Epithelial cell of esophagus (primary cell): ENCODE measurements at regions not wholly inside any gene's neighbourhood (a gene's known extent, or its start where the extent isn't known, plus 50 kb on each side); places are given as distances from the start of the nearest gene placed in this dataset.
A peak's percentile ranks its signal among the peaks of the same experiment; 100 is the strongest.

Experiments
- DNase-seq: peaks from one replicate; pipeline ENCODE4 v3.0.0; 2010; ENCODE audit warnings: low read depth
- H3K4me3 ChIP-seq: 2 replicates; pipeline ENCODE4 v1.5.1; 2011; ENCODE audit warnings: mild to moderate bottlenecking, low read length, control low read depth
- TF ChIP-seq, protein P1 (sequence below): IDR thresholded peaks from 2 replicates; pipeline ENCODE4 v1.5.1; 2011; ENCODE audit warnings: low read depth, mild to moderate bottlenecking, low read length, control low read depth, inconsistent platforms; ENCODE audit not compliant: insufficient read depth; ENCODE audit errors: missing control alignments

DNA sequence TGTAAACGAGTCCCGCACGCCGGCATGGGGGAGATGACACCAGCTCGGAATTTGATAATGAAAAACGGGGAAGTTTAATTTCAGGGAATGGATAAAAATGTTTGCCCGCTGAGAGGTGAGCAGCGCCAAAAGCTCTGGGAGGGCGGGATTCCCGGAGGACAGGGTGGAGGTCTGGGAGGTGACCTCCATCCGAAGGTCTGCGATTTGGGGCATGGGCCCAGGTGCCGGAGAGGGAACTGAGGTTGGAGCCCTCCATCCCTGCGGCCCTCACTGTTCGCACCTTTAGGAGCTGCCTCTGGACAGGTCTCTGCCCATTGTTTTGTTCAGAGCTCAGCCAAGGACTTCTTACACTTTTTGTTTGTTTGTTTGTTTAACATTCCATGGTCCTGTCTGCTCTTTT, 129.8 kb downstream of the URI1 start:
- H3K4me3 ChIP-seq = no peak overlapping the region
- TF ChIP-seq, protein P1, sequence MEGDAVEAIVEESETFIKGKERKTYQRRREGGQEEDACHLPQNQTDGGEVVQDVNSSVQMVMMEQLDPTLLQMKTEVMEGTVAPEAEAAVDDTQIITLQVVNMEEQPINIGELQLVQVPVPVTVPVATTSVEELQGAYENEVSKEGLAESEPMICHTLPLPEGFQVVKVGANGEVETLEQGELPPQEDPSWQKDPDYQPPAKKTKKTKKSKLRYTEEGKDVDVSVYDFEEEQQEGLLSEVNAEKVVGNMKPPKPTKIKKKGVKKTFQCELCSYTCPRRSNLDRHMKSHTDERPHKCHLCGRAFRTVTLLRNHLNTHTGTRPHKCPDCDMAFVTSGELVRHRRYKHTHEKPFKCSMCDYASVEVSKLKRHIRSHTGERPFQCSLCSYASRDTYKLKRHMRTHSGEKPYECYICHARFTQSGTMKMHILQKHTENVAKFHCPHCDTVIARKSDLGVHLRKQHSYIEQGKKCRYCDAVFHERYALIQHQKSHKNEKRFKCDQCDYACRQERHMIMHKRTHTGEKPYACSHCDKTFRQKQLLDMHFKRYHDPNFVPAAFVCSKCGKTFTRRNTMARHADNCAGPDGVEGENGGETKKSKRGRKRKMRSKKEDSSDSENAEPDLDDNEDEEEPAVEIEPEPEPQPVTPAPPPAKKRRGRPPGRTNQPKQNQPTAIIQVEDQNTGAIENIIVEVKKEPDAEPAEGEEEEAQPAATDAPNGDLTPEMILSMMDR = no peak
- no peak for DNase-seq

DNA sequence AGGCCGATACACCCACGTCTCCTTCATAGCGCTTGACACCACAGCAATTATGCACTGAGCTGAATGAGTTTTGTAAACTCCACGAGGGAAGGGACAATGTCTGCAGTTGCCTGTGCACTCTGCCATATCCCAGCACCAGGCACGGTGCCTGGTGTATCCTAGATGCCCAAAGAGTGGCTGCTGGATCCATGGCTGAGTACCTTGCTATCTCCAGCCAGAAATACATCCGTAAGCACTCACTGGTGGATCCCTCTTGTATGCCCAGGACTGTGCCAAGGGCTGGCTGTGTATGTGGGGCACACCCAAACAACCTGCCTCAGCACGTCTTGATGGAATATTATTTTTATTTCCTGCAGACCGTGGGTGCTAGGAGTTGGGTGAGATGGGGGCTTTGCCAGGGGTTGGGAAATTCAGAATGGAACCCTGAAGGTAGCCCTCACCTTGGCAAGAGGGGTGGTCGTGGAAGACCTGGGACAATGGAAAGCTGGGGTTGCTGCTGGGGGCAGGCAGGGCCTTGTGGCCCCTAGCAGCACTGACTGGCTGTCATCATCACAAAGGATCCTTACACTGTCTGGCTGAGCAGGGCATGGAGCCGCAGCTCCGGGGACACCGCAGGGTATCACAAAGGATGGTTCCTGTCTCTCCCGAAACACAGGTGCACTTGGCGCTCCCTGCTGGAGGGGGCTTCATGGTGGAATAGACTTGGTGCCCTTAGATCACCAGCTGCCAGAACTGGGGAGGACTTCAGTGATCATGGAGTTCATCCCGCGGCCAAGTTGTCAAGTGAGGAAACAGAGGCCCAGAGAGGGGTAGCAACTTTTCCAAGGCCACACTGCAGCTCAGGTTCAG, 131.3 kb downstream of the URI1 start:
- no peak for DNase-seq
- TF ChIP-seq, protein P1 = no peak
- H3K4me3 ChIP-seq = no peak overlapping the region

DNA sequence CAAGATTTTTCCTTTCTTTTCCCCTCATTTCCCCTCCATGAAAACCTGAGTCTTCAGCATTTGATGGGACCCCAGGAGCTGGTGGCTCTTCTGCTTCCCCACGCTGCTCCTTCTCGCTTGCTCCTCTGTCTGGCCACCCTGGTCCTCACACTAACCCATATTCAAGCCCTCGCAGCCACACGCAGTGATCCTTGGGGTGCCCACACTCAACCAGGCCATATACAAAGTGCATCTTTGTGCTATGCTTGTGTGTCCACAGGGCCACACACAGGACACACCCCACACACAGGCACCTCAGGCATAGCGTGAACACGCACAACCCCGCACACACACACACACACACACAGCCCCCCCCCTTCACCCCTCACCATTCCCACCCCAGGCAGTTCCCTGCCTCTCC, 132.1 kb downstream of the URI1 start:
- TF ChIP-seq, protein P1 = no peak
- H3K4me3 ChIP-seq = no peak overlapping the region
- no peak for DNase-seq

- TF ChIP-seq, protein P1 = no peak
- DNase-seq = peak; percentile 3
- no peak overlapping the region for H3K4me3 ChIP-seq
These were observed 133.0 kb downstream of the URI1 start for GRCh38 chr19:30074741-30075715.

- H3K4me3 ChIP-seq = no peak overlapping the region
- TF ChIP-seq, protein P1 = no peak
- DNase-seq = no peak
These were observed 134.1 kb downstream of the URI1 start for GRCh38 chr19:30076101-30076551.

- TF ChIP-seq, protein P1 = no peak
- H3K4me3 ChIP-seq = no peak overlapping the region
- DNase-seq = no peak
These were observed 135.0 kb downstream of the URI1 start for GRCh38 chr19:30076751-30077670.
